ENCODE measurements at regions not wholly inside any gene's neighbourhood (a gene's known extent, or its start where the extent isn't known, plus 50 kb on each side); places are given as distances from the start of the nearest gene placed in this dataset.

- TF ChIP-seq, protein P1, sequence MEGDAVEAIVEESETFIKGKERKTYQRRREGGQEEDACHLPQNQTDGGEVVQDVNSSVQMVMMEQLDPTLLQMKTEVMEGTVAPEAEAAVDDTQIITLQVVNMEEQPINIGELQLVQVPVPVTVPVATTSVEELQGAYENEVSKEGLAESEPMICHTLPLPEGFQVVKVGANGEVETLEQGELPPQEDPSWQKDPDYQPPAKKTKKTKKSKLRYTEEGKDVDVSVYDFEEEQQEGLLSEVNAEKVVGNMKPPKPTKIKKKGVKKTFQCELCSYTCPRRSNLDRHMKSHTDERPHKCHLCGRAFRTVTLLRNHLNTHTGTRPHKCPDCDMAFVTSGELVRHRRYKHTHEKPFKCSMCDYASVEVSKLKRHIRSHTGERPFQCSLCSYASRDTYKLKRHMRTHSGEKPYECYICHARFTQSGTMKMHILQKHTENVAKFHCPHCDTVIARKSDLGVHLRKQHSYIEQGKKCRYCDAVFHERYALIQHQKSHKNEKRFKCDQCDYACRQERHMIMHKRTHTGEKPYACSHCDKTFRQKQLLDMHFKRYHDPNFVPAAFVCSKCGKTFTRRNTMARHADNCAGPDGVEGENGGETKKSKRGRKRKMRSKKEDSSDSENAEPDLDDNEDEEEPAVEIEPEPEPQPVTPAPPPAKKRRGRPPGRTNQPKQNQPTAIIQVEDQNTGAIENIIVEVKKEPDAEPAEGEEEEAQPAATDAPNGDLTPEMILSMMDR (conservative IDR thresholded peaks at IDR 0.05 in 1 of 2, IDR thresholded peaks at IDR 0.05 in 1 of 2; ENCODE audit: low read depth in 1 of 2, low read length in 2 of 2) = no peak
- TF ChIP-seq EZH2 (IDR thresholded peaks at IDR 0.05; ENCODE audit: low read length, missing control alignments) = no peak
Measured at GRCh38 chr4:123995936-123996335, 599.3 kb downstream of the SPRY1 start.

Data from fibroblast of lung (primary cell).